ENCODE measurements at regions not wholly inside any gene's neighbourhood (a gene's known extent, or its start where the extent isn't known, plus 50 kb on each side); places are given as distances from the start of the nearest gene placed in this dataset.

DNA sequence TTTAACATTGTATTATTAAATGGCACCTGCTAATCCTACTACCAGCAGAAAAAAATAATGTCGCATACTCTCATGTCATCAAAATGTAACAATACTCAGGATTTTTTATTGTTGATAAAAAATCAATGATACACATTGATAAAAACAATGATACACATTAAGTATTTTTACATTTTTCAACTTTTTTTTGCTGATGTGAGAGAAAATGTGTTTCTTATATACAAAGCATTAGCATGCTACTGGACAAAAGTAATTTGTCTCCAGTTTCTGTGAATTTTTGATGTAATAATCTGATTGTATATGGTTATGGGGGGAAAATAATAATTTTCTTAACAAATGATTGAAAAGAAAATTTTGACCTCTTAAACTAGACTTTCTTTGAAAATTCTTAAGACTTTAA is 1256.6 kb upstream of the CNTN5 start:
- no peak for TF ChIP-seq POLR2A (IDR thresholded peaks at IDR 0.05)
- TF ChIP-seq, protein P1, sequence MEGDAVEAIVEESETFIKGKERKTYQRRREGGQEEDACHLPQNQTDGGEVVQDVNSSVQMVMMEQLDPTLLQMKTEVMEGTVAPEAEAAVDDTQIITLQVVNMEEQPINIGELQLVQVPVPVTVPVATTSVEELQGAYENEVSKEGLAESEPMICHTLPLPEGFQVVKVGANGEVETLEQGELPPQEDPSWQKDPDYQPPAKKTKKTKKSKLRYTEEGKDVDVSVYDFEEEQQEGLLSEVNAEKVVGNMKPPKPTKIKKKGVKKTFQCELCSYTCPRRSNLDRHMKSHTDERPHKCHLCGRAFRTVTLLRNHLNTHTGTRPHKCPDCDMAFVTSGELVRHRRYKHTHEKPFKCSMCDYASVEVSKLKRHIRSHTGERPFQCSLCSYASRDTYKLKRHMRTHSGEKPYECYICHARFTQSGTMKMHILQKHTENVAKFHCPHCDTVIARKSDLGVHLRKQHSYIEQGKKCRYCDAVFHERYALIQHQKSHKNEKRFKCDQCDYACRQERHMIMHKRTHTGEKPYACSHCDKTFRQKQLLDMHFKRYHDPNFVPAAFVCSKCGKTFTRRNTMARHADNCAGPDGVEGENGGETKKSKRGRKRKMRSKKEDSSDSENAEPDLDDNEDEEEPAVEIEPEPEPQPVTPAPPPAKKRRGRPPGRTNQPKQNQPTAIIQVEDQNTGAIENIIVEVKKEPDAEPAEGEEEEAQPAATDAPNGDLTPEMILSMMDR (IDR thresholded peaks at IDR 0.05) = no peak
